HEK293 (cell line): ENCODE measurements at regions not wholly inside any gene's neighbourhood (a gene's known extent, or its start where the extent isn't known, plus 50 kb on each side); places are given as distances from the start of the nearest gene placed in this dataset.

ENCODE experiments used
- CTCF ChIA-PET: fragments of 350-600 bp; formaldehyde crosslinking; extraction: SDS; loops from one replicate; lab custom pipeline; 2021; ENCODE audit warnings: antibody characterized with exemption; lab: Yijun Ruan, JAX
- POLR2A ChIA-PET: fragments of 300-600 bp; formaldehyde crosslinking; extraction: SDS; loops from one replicate; lab custom pipeline; 2020; ENCODE audit warnings: antibody characterized with exemption, inconsistent platforms; lab: Yijun Ruan, JAX
- H3K27ac ChIP-seq: fragments of 200-500 bp; sonication (Bioruptor generic); 2 replicates; pipeline ENCODE4 v1.5.1; 2014; ENCODE audit warnings: low read depth, low read length, control low read depth, inconsistent platforms; ENCODE audit errors: extremely low read depth
- H3K36me3 ChIP-seq, 2 experiments: fragments of 200-500 bp in 1 of 2; sonication (Bioruptor generic) in 1 of 2; 1 replicate in 1 of 2; 2 replicates in 1 of 2; pipeline ENCODE4 v1.5.1; 2014 to 2017; ENCODE audit warnings: inconsistent platforms in 2 of 2, low read length in 2 of 2; ENCODE audit not compliant: control insufficient read depth in 2 of 2, insufficient read depth in 1 of 2
- H3K4me1 ChIP-seq: fragments of 200-500 bp; sonication (Bioruptor generic); 2 replicates; pipeline ENCODE4 v1.5.1; 2014; ENCODE audit warnings: mild to moderate bottlenecking, low read length, inconsistent platforms; ENCODE audit not compliant: control insufficient read depth, insufficient read depth
- H3K4me3 ChIP-seq: 2 replicates; pipeline ENCODE4 v1.5.1; 2011; ENCODE audit warnings: low read depth, mild to moderate bottlenecking, control low read depth, low read length, moderate library complexity
- H3K9me3 ChIP-seq: fragments of 200-500 bp; sonication (Bioruptor generic); 2 replicates; pipeline ENCODE4 v1.5.1; 2014; ENCODE audit warnings: low read depth, low read length, inconsistent platforms; ENCODE audit not compliant: control insufficient read depth, insufficient read depth
- GLIS1 ChIP-seq: fragments of 450-650 bp; formaldehyde crosslinking; IDR thresholded peaks from 2 replicates; pipeline ENCODE4 v1.5.1; 2016; ENCODE audit warnings: missing biosample characterization, missing genetic modification characterization
- KLF17 ChIP-seq: fragments of 450-650 bp; formaldehyde crosslinking; IDR thresholded peaks from 2 replicates; pipeline ENCODE4 v1.5.1; 2016; ENCODE audit warnings: missing biosample characterization, missing genetic modification characterization
- KLF8 ChIP-seq: fragments of 450-650 bp; formaldehyde crosslinking; IDR thresholded peaks from 2 replicates; pipeline ENCODE4 v1.5.1; 2016; ENCODE audit warnings: missing biosample characterization, missing genetic modification characterization
- OSR2 ChIP-seq: fragments of 450-650 bp; formaldehyde crosslinking; IDR thresholded peaks from 2 replicates; pipeline ENCODE4 v1.5.1; 2016; ENCODE audit warnings: missing biosample characterization, missing genetic modification characterization
- ZBTB48 ChIP-seq: fragments of 450-650 bp; formaldehyde crosslinking; IDR thresholded peaks from 2 replicates; pipeline ENCODE4 v1.5.1; 2016; ENCODE audit warnings: missing biosample characterization, missing genetic modification characterization
- ZFP37 ChIP-seq: fragments of 450-650 bp; formaldehyde crosslinking; IDR thresholded peaks from 2 replicates; pipeline ENCODE4 v1.5.1; 2016; ENCODE audit warnings: missing biosample characterization, missing genetic modification characterization
- ZFP69B ChIP-seq: fragments of 450-650 bp; formaldehyde crosslinking; IDR thresholded peaks from 2 replicates; pipeline ENCODE4 v1.5.1; 2016; ENCODE audit warnings: missing biosample characterization, missing genetic modification characterization
- ZNF280C ChIP-seq: fragments of 450-650 bp; formaldehyde crosslinking; IDR thresholded peaks from 2 replicates; pipeline ENCODE4 v1.5.1; 2016; ENCODE audit warnings: missing biosample characterization, missing genetic modification characterization
- ZNF292 ChIP-seq: fragments of 450-650 bp; formaldehyde crosslinking; IDR thresholded peaks from 2 replicates; pipeline ENCODE4 v1.5.1; 2016; ENCODE audit warnings: low read depth, missing biosample characterization, missing genetic modification characterization, borderline replicate concordance
- ZNF311 ChIP-seq: fragments of 450-650 bp; formaldehyde crosslinking; IDR thresholded peaks from 2 replicates; pipeline ENCODE4 v1.5.1; 2017; ENCODE audit warnings: missing biosample characterization, missing genetic modification characterization, borderline replicate concordance
- ZNF350 ChIP-seq: fragments of 450-650 bp; formaldehyde crosslinking; IDR thresholded peaks from 2 replicates; pipeline ENCODE4 v1.5.0; 2017; ENCODE audit warnings: missing biosample characterization, mild to moderate bottlenecking, missing genetic modification characterization
- ZNF366 ChIP-seq: fragments of 450-650 bp; formaldehyde crosslinking; conservative IDR thresholded peaks from 2 replicates; pipeline ENCODE4 v1.5.1; 2016; ENCODE audit warnings: missing biosample characterization, missing genetic modification characterization
- ZNF473 ChIP-seq: fragments of 450-650 bp; formaldehyde crosslinking; IDR thresholded peaks from 2 replicates; pipeline ENCODE4 v1.5.1; 2017; ENCODE audit warnings: missing biosample characterization, missing genetic modification characterization
- ZNF521 ChIP-seq: fragments of 450-650 bp; formaldehyde crosslinking; IDR thresholded peaks from 2 replicates; pipeline ENCODE4 v1.5.1; 2017; ENCODE audit warnings: missing biosample characterization, mild to moderate bottlenecking, missing genetic modification characterization
- ZNF571 ChIP-seq: fragments of 450-650 bp; formaldehyde crosslinking; IDR thresholded peaks from 2 replicates; pipeline ENCODE4 v1.5.0; 2017; ENCODE audit warnings: missing biosample characterization, missing genetic modification characterization
- ZNF596 ChIP-seq: fragments of 450-650 bp; IDR thresholded peaks from 2 replicates; pipeline ENCODE4 v1.5.0; 2018; ENCODE audit warnings: missing biosample characterization, mild to moderate bottlenecking, missing genetic modification characterization, moderate library complexity
- ZNF623 ChIP-seq: fragments of 450-650 bp; formaldehyde crosslinking; IDR thresholded peaks from 2 replicates; pipeline ENCODE4 v1.5.1; 2016; ENCODE audit warnings: missing biosample characterization, missing genetic modification characterization
- ZNF626 ChIP-seq: fragments of 450-650 bp; sonication (Bioruptor Pico); formaldehyde crosslinking; IDR thresholded peaks from 2 replicates; pipeline ENCODE4 v1.5.1; 2018; ENCODE audit warnings: missing biosample characterization, missing genetic modification characterization, inconsistent platforms
- ZSCAN23 ChIP-seq: fragments of 450-650 bp; formaldehyde crosslinking; IDR thresholded peaks from 2 replicates; pipeline ENCODE4 v1.5.1; 2016; ENCODE audit warnings: missing biosample characterization, missing genetic modification characterization
- ZSCAN4 ChIP-seq: fragments of 450-650 bp; formaldehyde crosslinking; IDR thresholded peaks from 2 replicates; pipeline ENCODE4 v1.5.1; 2017; ENCODE audit warnings: missing biosample characterization, missing genetic modification characterization
- TF ChIP-seq, protein P1 (sequence below): fragments of 450-650 bp; formaldehyde crosslinking; IDR thresholded peaks from 2 replicates; pipeline ENCODE4 v1.5.1; 2016; ENCODE audit warnings: missing biosample characterization, missing genetic modification characterization

- no peaks in the 10 kb centered on the region for H3K9me3 ChIP-seq
- ChIA-PET POLR2A (interaction anchor here (0.6 kb wide), 1 partner anchor 310 kb away, joined by 3 read pairs; no protein-coding TSS in a partner anchor), CTCF (interaction anchor here (0.5 kb wide), 1 partner anchor 9 kb away, joined by 4 read pairs; no protein-coding TSS in a partner anchor)
Measured at GRCh38 chr11:15333407-15333806, 218.7 kb downstream of the INSC start.

GRCh38 chr11:15334766-15335165, 220.0 kb downstream of the INSC start:
- TF ChIP-seq ZBTB48 (tag by site-specific recombination), result no peak
- TF ChIP-seq ZNF366 (tag by site-specific recombination), result no peak
- no peak for TF ChIP-seq ZFP37 (tag by site-specific recombination)
- TF ChIP-seq KLF17 (tag by site-specific recombination), result no peak
- no peak for TF ChIP-seq ZFP69B (tag by site-specific recombination)
- TF ChIP-seq ZNF521 (tag by site-specific recombination), result no peak
- Histone ChIP-seq H3K27ac (no peak overlapping the region), H3K36me3 (no peaks in the 10 kb centered on the region), H3K4me1 (no peaks in the 10 kb centered on the region), H3K4me3 (no peak overlapping the region), H3K9me3 (no peaks in the 10 kb centered on the region)
- ChIA-PET CTCF (interaction anchor here (0.7 kb wide), 1 partner anchor 285 kb away, joined by 4 read pairs; no protein-coding TSS in a partner anchor), POLR2A (no interaction called here)

More at GRCh38 chr11:15333407-15333806, 218.7 kb downstream of the INSC start:
- Histone ChIP-seq H3K36me3 (no peaks in the 10 kb centered on the region), H3K4me1 (no peaks in the 10 kb centered on the region), H3K4me3 (no peak overlapping the region), H3K27ac (no peak overlapping the region)
- no peak for TF ChIP-seq ZNF571
- no peak for TF ChIP-seq ZNF626
- TF ChIP-seq ZNF623, result no peak
- TF ChIP-seq ZNF596, result no peak
- TF ChIP-seq ZSCAN23 (tag by site-specific recombination), result no peak
- no peak for TF ChIP-seq ZNF292 (tag by site-specific recombination)
- TF ChIP-seq KLF8, result no peak
- TF ChIP-seq ZNF473 (tag by site-specific recombination), result no peak
- TF ChIP-seq OSR2 (tag by site-specific recombination), result no peak
- TF ChIP-seq ZNF350 (tag by site-specific recombination), result no peak
- TF ChIP-seq ZSCAN4, result no peak
- TF ChIP-seq, protein P1, sequence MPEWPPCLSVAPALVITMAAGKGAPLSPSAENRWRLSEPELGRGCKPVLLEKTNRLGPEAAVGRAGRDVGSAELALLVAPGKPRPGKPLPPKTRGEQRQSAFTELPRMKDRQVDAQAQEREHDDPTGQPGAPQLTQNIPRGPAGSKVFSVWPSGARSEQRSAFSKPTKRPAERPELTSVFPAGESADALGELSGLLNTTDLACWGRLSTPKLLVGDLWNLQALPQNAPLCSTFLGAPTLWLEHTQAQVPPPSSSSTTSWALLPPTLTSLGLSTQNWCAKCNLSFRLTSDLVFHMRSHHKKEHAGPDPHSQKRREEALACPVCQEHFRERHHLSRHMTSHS (tag by site-specific recombination), result no peak
- TF ChIP-seq ZNF311 (tag by site-specific recombination), result no peak
- no peak for TF ChIP-seq ZNF280C
- TF ChIP-seq GLIS1, result no peak
